Activated CD4-positive, alpha-beta T cell treated with anti-CD3 and anti-CD28 coated beads, Interleukin-2, amount 10 ng/mL, durations not matched to agents 24 days and 14 days (primary cell): ENCODE measurements at regions not wholly inside any gene's neighbourhood (a gene's known extent, or its start where the extent isn't known, plus 50 kb on each side); places are given as distances from the start of the nearest gene placed in this dataset.

Experiments
- DNase-seq: peaks from one replicate; pipeline ENCODE4 v3.0.0; 2022
- H3K27ac Mint-ChIP-seq: one replicate; pipeline ENCODE4 v1.8.0; 2022; ENCODE audit warnings: mild to moderate bottlenecking, mixed read lengths
- H3K27me3 Mint-ChIP-seq: one replicate; pipeline ENCODE4 v1.8.0; 2022; ENCODE audit warnings: mixed read lengths
- H3K36me3 Mint-ChIP-seq: one replicate; pipeline ENCODE4 v1.8.0; 2022; ENCODE audit warnings: low read depth, mild to moderate bottlenecking, mixed read lengths
- H3K4me1 Mint-ChIP-seq: one replicate; pipeline ENCODE4 v1.8.0; 2021; ENCODE audit warnings: mixed read lengths
- H3K4me3 Mint-ChIP-seq: one replicate; pipeline ENCODE4 v1.8.0; 2022; ENCODE audit warnings: mild to moderate bottlenecking, moderate library complexity, mixed read lengths
- H3K9me3 Mint-ChIP-seq: one replicate; pipeline ENCODE4 v1.8.0; 2021; ENCODE audit warnings: mixed read lengths
- intact Hi-C: fragments of 100-400 bp; cut with micrococcal nuclease; formaldehyde crosslinking; loops from one replicate; pipeline ENCODE4 v1.15.1; 2023

DNA sequence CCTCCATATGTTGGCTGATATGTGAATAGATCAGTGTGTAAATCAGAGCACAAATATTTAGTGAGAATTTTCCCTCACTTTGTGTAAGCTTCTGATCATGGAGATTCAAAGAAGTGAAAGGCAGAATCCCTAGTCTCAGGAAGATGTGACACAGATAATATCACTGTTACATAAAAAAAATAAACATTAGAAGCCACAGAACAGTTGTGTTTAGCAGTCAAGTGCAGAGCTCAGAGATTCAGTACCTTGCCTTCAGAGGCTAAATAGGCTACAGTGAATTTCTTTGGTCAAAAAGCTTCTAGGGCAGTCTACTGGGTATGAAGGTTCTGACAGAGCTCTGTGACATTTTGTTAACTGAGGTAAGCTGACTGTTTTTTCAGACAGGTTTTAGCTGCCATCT lies 591.5 kb downstream of the METTL15 start:
- Mint-ChIP-seq H3K4me1 (no peaks in the 10 kb centered on the region), H3K27ac (no peak overlapping the region), H3K36me3 (no peaks in the 10 kb centered on the region), H3K9me3 (no peaks in the 10 kb centered on the region), H3K27me3 (no peaks in the 10 kb centered on the region), H3K4me3 (no peak overlapping the region)
- no peak for DNase-seq
- intact Hi-C loops, result loop anchor here (5.0 kb wide), 1 partner anchor 1002 kb away; no protein-coding TSS in a partner anchor

DNA sequence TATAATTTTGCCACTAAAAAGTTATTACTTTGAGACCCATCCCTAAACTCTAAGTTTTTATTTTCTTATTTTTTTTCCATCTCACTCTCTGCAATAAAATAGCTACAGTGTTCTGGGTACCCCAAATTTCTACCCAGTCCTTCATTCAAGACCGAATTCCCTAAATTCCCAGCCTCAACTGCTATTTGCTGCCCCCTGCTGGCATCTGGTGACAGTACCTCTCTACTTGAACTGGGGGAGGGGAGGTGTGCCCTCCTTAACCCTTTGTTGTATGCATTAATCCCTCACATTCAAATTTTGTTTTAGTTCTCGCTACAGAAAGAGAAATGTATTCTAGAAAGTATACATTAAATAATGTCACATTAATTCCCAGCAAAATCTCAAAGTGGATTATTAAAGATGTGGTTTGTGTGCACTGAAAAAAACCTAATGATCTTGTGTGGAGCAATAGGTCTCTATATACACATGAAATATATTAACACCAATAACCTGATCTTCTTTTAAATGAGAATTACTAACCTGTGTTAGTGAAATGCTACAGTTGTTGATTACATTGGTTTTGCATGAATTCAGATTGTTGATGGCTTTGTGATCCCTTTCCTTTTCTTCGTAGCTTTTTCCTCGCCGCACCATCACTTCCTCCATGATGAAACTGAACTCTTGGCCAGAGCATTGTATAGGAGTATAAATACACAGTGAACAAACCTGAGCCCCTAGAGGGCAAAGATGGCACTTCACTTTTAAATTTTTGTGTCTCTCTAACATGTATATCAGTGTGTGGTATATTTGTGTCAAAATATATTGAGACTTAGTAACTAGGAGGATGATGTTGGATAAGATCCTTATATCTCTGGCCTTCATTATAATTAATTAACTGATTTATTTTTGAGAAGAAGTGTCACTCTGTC lies 590.0 kb downstream of the METTL15 start:
- no peaks in the 10 kb centered on the region for H3K36me3 Mint-ChIP-seq
- DNase-seq, result peak; percentile 68
- H3K4me3 Mint-ChIP-seq, result no peak overlapping the region
- intact Hi-C loops, result loop anchor here (5.0 kb wide), 1 partner anchor 1001 kb away; no protein-coding TSS in a partner anchor
- no peaks in the 10 kb centered on the region for H3K27me3 Mint-ChIP-seq
- no peak overlapping the region for H3K27ac Mint-ChIP-seq
- H3K4me1 Mint-ChIP-seq, result no peaks in the 10 kb centered on the region
- no peaks in the 10 kb centered on the region for H3K9me3 Mint-ChIP-seq

DNA sequence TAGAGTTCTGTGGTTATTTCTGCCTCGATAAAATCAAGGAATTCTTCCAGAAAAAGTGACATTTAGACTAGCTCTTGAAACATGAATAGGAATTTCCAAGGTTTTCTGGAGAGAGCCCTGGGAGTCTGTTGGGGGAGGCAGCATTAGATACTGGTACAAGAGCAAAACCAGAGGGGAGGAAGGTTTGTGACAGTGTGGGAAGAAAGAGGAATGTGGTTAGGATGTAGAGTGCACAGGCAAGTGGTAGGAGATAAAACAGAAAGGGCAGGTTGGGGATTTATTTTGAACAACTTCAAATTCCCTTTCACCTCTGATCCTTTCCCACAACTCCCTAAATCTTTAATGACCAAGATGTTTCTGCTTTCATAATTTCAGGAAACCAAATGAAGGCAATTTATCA lies 588.4 kb downstream of the METTL15 start:
- no peaks in the 10 kb centered on the region for H3K4me1 Mint-ChIP-seq
- no peak overlapping the region for H3K27ac Mint-ChIP-seq
- H3K36me3 Mint-ChIP-seq, result no peaks in the 10 kb centered on the region
- intact Hi-C loops, result loop anchor here (5.0 kb wide), 1 partner anchor 999 kb away; no protein-coding TSS in a partner anchor
- DNase-seq, result no peak
- no peaks in the 10 kb centered on the region for H3K9me3 Mint-ChIP-seq
- no peak overlapping the region for H3K4me3 Mint-ChIP-seq
- H3K27me3 Mint-ChIP-seq, result no peaks in the 10 kb centered on the region

DNA sequence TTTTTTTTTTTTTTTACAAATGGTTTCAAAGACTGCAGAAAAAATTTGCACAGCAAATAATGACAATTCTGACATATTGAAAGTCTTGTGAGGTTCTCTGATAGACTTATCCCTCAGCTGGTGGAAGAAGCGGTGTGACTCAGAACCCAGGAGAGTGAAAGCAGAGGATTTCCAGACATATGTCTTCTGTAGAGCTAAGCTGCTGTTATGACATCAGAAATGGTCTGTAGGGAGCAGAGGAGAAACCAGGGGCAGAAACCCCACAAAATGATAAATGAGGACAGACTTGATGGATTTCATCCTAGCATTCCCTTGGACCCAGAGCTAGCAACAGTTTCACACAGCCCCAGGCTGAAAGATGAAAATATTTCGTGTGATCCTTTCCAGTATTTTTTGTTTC lies 582.6 kb downstream of the METTL15 start:
- H3K4me3 Mint-ChIP-seq, result no peak overlapping the region
- DNase-seq, result no peak
- peaks cover 3% of the 10 kb centered on the region for H3K9me3 Mint-ChIP-seq
- no peaks in the 10 kb centered on the region for H3K4me1 Mint-ChIP-seq
- H3K36me3 Mint-ChIP-seq, result no peaks in the 10 kb centered on the region
- no peak overlapping the region for H3K27ac Mint-ChIP-seq
- intact Hi-C loops, result no loop called here
- no peaks in the 10 kb centered on the region for H3K27me3 Mint-ChIP-seq

DNA sequence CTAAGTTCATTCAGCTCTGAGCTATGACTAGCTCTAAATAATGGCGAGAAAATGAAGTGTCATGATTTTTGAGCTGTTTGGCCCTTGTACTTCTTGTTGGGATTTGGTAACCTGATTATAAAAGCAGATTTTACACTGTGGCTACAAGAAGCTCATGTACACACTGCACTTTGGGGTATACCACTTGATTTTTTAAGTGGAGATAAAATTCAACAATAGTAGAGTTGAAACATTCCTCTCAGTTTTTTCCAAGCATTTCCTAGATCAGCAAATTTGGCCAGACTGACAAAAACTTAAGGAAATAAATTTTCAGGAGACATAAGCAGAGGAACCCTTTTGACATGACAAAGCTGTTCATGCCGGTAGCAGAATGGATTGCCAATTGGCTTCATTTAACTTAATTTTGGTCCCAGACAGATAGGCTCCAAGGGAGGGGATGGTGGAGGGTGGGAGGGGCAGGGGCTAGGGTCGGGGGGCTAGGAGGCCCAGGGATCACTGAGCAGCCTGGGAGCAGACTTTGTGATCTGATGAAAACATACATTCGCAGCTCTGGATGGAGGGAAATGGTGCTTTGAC lies 575.9 kb downstream of the METTL15 start:
- H3K36me3 Mint-ChIP-seq, result no peaks in the 10 kb centered on the region
- intact Hi-C loops, result no loop called here
- H3K4me3 Mint-ChIP-seq, result no peak overlapping the region
- H3K4me1 Mint-ChIP-seq, result no peaks in the 10 kb centered on the region
- no peak overlapping the region for H3K27ac Mint-ChIP-seq
- peaks cover 2% of the 10 kb centered on the region for H3K9me3 Mint-ChIP-seq
- H3K27me3 Mint-ChIP-seq, result no peaks in the 10 kb centered on the region
- DNase-seq, result no peak

DNA sequence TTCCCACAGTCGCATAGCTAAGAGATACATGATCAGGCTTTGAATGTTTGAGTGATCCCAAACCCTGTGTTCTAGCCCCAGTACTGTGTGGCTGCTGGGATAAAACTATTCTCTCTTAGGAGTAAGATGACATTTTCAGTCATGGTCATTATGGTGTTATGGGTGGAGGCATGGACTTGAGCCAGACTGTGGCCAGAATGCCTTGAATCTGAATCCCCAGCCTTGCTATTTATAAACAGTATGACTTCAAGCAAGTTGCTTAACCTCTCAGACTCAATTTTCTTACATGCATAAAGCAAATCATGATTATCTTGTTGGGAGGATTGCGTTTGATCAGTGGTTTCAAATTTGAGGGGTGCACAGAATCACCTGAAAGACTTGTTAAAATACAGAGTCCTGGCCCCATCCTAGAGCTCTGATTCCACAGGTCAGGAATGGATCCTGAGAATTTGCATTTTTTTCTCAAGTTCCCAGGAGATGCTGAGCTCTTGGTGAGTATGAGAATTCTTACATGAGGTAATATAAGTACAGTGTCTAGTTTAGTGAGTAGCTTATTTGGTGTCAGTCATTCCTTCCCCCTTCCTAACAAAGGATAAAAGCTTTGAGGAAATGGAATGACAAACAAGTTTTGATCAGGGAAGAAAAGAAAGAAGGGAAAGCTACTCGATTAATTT lies 571.7 kb downstream of the METTL15 start:
- no peaks in the 10 kb centered on the region for H3K27me3 Mint-ChIP-seq
- no peak overlapping the region for H3K4me3 Mint-ChIP-seq
- DNase-seq, result no peak
- H3K36me3 Mint-ChIP-seq, result no peaks in the 10 kb centered on the region
- no peaks in the 10 kb centered on the region for H3K9me3 Mint-ChIP-seq
- no peak overlapping the region for H3K27ac Mint-ChIP-seq
- no peaks in the 10 kb centered on the region for H3K4me1 Mint-ChIP-seq
- intact Hi-C loops, result no loop called here

DNA sequence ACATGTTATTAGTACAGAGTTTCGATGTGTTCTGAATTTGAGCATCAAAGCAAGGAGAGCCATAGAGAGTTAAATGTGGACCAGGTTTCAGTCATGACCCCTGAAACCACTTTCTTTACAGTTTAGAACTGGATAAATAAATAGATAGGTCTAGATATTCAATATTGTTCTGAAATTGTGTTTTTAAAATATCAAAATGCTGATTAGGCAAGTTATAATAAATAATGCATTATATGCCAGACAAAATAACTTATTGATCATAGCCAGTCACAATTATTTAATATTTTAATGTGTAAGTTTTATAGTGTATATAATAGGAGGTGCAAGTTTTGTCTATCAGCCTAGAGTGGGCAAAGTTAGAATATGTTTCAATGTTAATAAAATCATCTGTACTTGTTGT lies 569.5 kb downstream of the METTL15 start:
- intact Hi-C loops, result no loop called here
- Mint-ChIP-seq H3K4me3 (no peak overlapping the region), H3K4me1 (no peaks in the 10 kb centered on the region), H3K36me3 (no peaks in the 10 kb centered on the region), H3K9me3 (no peaks in the 10 kb centered on the region), H3K27me3 (no peaks in the 10 kb centered on the region), H3K27ac (no peak overlapping the region)
- DNase-seq, result no peak

DNA sequence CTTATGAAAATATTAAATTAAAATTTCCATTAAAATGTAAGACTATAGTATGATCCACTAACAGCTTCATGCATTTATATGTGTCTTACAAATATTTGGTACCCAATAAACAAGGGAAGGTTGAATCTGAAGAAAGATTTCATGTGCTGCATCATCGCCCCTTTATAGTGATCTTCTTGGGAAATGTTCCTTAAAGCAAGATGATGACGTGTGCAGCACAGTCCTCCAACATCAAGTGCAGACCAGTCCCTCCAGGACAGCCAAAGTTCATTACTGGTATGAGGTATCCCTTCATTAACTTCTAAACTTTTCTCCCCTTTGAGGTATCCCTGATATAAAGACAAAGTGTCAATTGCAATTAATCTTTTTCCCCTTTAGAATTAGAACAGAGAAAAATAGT lies 567.0 kb downstream of the METTL15 start:
- Mint-ChIP-seq H3K36me3 (no peaks in the 10 kb centered on the region), H3K27ac (no peak overlapping the region), H3K4me1 (no peaks in the 10 kb centered on the region), H3K27me3 (no peaks in the 10 kb centered on the region), H3K9me3 (no peaks in the 10 kb centered on the region), H3K4me3 (no peak overlapping the region)
- intact Hi-C loops, result no loop called here
- DNase-seq, result peak; percentile 16

DNA sequence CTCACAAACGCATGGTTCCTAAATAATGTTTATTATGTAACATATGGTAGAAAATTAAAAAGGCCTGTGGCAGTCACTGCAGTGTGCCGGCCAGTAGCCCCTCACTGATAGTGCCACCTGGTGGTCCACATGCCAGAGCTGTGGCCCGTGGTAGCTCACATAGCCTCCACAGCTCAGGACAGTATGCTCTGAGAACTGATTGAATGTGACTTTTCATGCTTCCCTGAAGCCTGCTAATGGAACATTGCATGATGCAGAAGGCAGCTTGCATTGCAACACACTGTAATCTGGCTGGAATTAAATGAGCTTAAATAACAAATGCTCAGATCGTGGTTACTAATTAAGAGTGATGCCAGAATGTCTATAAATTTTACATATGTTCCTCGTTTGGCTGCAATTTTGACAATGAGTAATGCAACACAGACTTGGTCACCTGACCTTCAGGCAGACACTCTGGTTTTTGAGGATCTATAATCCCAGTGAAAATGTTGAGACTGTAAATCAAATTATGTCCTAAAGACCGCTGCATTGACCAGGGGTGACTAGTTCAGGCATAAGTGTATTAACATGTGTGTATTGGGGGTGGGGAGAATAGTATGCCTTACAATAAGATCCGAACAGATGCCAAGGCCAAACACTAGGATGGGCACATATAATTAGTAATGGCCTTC lies 566.4 kb downstream of the METTL15 start:
- Mint-ChIP-seq H3K27me3 (no peaks in the 10 kb centered on the region), H3K4me1 (no peaks in the 10 kb centered on the region), H3K9me3 (no peaks in the 10 kb centered on the region), H3K36me3 (no peaks in the 10 kb centered on the region), H3K4me3 (no peak overlapping the region), H3K27ac (no peak overlapping the region)
- DNase-seq, result no peak
- intact Hi-C loops, result no loop called here

DNA sequence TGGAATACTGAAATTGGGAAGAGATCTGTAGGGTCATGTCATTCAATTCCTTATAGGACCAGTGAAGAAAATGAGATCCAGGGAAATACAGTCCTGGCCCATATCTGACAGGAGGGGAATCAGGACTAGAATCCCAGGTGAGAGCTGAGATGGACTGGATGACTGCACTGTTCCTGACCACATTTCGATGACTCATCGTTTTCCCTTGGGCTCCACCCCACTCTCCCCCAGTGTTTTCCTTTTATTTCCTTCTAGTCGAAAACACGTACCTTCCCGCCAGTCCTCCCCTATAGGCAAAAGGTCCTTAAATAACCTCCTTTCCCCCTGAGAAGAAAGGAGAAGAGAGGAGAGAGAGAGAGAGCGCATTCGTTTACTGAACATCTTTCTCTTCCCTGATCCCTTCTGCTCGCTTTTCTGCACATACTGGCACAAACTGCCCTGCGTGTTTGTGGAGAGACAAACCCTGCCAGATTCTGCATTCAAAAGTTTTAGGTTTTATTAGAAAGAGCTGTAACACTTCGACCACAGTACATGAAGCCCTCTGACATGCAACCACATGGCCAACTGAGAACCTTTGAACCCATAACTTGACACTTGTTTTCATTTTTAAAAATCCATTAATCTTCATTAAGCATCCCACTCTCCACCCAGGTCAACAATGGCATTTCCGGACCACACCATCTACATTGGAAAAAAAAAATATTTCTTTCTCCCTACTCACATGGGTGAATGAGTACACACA lies 565.7 kb downstream of the METTL15 start:
- no peaks in the 10 kb centered on the region for H3K27me3 Mint-ChIP-seq
- no peaks in the 10 kb centered on the region for H3K36me3 Mint-ChIP-seq
- intact Hi-C loops, result no loop called here
- H3K4me3 Mint-ChIP-seq, result no peak overlapping the region
- H3K4me1 Mint-ChIP-seq, result no peaks in the 10 kb centered on the region
- no peak for DNase-seq
- H3K27ac Mint-ChIP-seq, result no peak overlapping the region
- no peaks in the 10 kb centered on the region for H3K9me3 Mint-ChIP-seq

DNA sequence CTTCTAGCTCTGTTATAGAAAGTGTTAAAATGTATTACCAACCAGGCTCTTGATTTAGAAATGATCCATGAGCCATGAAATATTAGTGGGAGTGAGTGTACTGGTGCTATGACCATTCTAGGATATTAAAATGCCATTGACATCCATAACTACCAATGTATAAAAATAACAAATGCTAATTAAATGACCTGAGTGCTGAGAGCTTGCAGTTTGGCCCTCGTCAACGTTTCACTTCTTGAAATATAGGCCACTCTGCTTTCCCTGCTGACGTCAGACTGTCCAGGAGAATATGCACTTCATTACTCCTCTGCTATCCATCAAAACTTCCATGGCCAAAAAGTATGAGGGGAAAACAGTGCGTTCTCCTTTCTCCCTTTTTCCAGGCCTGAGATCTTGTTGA lies 563.1 kb downstream of the METTL15 start:
- no peaks in the 10 kb centered on the region for H3K4me1 Mint-ChIP-seq
- H3K36me3 Mint-ChIP-seq, result no peaks in the 10 kb centered on the region
- H3K9me3 Mint-ChIP-seq, result no peaks in the 10 kb centered on the region
- H3K27ac Mint-ChIP-seq, result no peak overlapping the region
- no peak for DNase-seq
- no peak overlapping the region for H3K4me3 Mint-ChIP-seq
- H3K27me3 Mint-ChIP-seq, result no peaks in the 10 kb centered on the region
- intact Hi-C loops, result no loop called here

DNA sequence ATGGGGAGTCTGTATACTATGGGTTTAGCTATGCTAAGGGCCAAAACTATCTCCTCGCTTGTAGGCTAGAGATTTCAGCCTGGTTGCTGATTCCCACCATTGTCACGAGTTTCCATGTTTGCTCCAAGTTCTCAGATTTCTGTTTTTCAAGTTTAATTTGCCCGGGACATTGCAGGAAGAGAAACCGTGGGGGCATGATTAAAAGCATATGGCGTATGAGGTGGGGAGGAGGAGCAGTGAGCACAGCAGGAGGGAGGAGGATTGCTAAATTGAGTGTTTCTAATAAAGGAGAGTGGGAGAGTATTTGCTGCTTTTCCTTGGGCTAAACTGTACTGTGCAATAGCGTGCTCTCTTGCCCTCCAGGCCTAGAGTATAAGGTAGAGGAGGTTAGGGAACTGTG lies 558.4 kb downstream of the METTL15 start:
- no peaks in the 10 kb centered on the region for H3K27me3 Mint-ChIP-seq
- H3K27ac Mint-ChIP-seq, result no peak overlapping the region
- no peaks in the 10 kb centered on the region for H3K4me1 Mint-ChIP-seq
- H3K9me3 Mint-ChIP-seq, result no peaks in the 10 kb centered on the region
- DNase-seq, result no peak
- intact Hi-C loops, result no loop called here
- H3K4me3 Mint-ChIP-seq, result no peak overlapping the region
- no peaks in the 10 kb centered on the region for H3K36me3 Mint-ChIP-seq

DNA sequence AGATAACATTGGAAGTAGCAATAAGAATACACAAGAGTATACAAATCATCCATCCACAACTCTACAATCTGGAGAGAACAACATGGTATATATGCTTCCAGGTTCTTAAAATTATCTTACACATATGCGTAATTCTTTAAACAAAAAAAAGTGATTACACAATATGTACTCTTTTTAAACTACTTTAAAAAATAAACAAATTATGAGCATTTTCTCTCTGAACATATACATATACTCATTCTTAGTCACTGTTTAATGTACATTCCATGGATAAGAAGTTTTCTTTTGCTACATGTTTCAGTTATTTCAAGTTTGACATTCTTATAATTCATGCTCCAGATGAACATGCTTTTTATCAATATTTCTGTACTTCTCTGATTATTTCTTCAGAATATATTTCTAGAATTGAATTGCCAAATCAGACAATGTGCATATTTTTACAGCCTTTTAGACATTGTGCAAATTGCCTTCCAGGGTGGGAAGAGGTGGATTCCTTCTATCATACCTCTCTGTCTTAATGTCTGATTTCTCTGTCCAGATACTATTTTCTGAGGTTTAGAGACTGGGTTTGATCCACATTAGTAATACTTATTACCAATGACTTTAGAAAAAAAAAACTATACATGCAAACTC lies 551.6 kb downstream of the METTL15 start:
- no peak for DNase-seq
- H3K36me3 Mint-ChIP-seq, result no peaks in the 10 kb centered on the region

More for the DNA sequence above, 551.6 kb downstream of the METTL15 start:
- intact Hi-C loops, result no loop called here
- H3K27me3 Mint-ChIP-seq, result no peaks in the 10 kb centered on the region
- H3K27ac Mint-ChIP-seq, result no peak overlapping the region
- H3K9me3 Mint-ChIP-seq, result no peaks in the 10 kb centered on the region
- no peaks in the 10 kb centered on the region for H3K4me1 Mint-ChIP-seq
- no peak overlapping the region for H3K4me3 Mint-ChIP-seq
